ENCODE measurements at regions not wholly inside any gene's neighbourhood (a gene's known extent, or its start where the extent isn't known, plus 50 kb on each side); places are given as distances from the start of the nearest gene placed in this dataset.

DNA sequence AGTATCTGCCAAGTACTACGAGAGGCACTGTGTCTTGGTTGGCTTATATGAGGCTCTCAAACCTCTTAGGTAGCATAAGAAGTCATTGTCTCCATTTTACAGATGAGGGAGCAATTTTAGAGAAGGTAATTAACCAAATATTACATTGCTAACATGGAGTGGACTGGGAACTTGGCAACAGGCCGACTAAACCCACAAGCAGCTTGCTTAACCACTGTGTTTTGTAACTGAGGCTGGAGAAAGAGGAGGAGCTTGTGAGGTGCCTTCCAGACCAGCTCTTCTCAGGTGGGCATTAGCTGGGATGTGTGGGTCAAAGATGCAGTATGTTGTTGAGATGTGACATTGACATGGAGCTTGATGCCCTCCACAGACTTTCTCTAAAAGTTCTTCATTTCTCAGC is 835.6 kb upstream of the RBFOX1 start:
- Histone ChIP-seq H3K9me3 (ENCODE audit: low read length) (no peaks in the 10 kb centered on the region), H4K20me1 (ENCODE audit: insufficient read depth, low read length) (no peaks in the 10 kb centered on the region), H2AFZ (ENCODE audit: low read length) (no peak overlapping the region), H3K4me3 (ENCODE audit: low read depth, low read length, poor library complexity, severe bottlenecking) (no peak overlapping the region), H3K36me3 (ENCODE audit: insufficient read depth, low read length) (no peaks in the 10 kb centered on the region), H3K4me2 (ENCODE audit: low read length) (no peak overlapping the region), H3K27ac (ENCODE audit: low read depth, low read length, poor library complexity, severe bottlenecking) (no peak overlapping the region), H3K9me2 (ENCODE audit: insufficient read depth, low read length) (no peaks in the 10 kb centered on the region), H3K79me2 (ENCODE audit: insufficient read depth, low read depth, low read length) (no peaks in the 10 kb centered on the region), H3K4me1 (ENCODE audit: insufficient read depth, low read length, poor library complexity, severe bottlenecking) (no peaks in the 10 kb centered on the region)
- TF ChIP-seq EZH2phosphoT487 (IDR thresholded peaks at IDR 0.05; ENCODE audit: borderline replicate concordance, low read depth, low read length) = no peak
- TF ChIP-seq, protein P1, sequence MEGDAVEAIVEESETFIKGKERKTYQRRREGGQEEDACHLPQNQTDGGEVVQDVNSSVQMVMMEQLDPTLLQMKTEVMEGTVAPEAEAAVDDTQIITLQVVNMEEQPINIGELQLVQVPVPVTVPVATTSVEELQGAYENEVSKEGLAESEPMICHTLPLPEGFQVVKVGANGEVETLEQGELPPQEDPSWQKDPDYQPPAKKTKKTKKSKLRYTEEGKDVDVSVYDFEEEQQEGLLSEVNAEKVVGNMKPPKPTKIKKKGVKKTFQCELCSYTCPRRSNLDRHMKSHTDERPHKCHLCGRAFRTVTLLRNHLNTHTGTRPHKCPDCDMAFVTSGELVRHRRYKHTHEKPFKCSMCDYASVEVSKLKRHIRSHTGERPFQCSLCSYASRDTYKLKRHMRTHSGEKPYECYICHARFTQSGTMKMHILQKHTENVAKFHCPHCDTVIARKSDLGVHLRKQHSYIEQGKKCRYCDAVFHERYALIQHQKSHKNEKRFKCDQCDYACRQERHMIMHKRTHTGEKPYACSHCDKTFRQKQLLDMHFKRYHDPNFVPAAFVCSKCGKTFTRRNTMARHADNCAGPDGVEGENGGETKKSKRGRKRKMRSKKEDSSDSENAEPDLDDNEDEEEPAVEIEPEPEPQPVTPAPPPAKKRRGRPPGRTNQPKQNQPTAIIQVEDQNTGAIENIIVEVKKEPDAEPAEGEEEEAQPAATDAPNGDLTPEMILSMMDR (conservative IDR thresholded peaks at IDR 0.05; ENCODE audit: low read length) = no peak
- no TSS peak for BruUV-seq (replicated peaks)
- POLR2A ChIA-PET = no interaction called here
- intact Hi-C loops (cut with micrococcal nuclease; ENCODE audit: unreplicated experiment) = no loop called here
- CTCF ChIA-PET (ENCODE audit: unreplicated experiment) = no interaction called here
- no peak for DNase-seq (ENCODE audit: low spot score)

GRCh38 chr16:6495486-6496210 is 837.0 kb upstream of the RBFOX1 start:
- intact Hi-C loops (cut with micrococcal nuclease; ENCODE audit: unreplicated experiment) = no loop called here
- no peak for DNase-seq (ENCODE audit: low spot score)
- CTCF ChIA-PET (ENCODE audit: unreplicated experiment) = no interaction called here
- H4K20me1 ChIP-seq (ENCODE audit: insufficient read depth, low read length) = no peaks in the 10 kb centered on the region
- BruUV-seq (replicated peaks) = no TSS peak
- H3K36me3 ChIP-seq (ENCODE audit: insufficient read depth, low read length) = no peaks in the 10 kb centered on the region
- no peak overlapping the region for H3K27ac ChIP-seq (ENCODE audit: low read depth, low read length, poor library complexity, severe bottlenecking)
- no peak overlapping the region for H3K4me2 ChIP-seq (ENCODE audit: low read length)
- TF ChIP-seq EZH2phosphoT487 (IDR thresholded peaks at IDR 0.05; ENCODE audit: borderline replicate concordance, low read depth, low read length) = no peak
- TF ChIP-seq, protein P1 (conservative IDR thresholded peaks at IDR 0.05; ENCODE audit: low read length) = no peak
- no peak overlapping the region for H2AFZ ChIP-seq (ENCODE audit: low read length)
- no peak overlapping the region for H3K4me3 ChIP-seq (ENCODE audit: low read depth, low read length, poor library complexity, severe bottlenecking)
- POLR2A ChIA-PET = interaction anchor here (0.6 kb wide), 1 partner anchor 801 kb away, joined by 3 read pairs; no protein-coding TSS in a partner anchor
- H3K79me2 ChIP-seq (ENCODE audit: insufficient read depth, low read depth, low read length) = no peaks in the 10 kb centered on the region
- H3K4me1 ChIP-seq (ENCODE audit: insufficient read depth, low read length, poor library complexity, severe bottlenecking) = no peaks in the 10 kb centered on the region
- no peaks in the 10 kb centered on the region for H3K9me2 ChIP-seq (ENCODE audit: insufficient read depth, low read length)
- H3K9me3 ChIP-seq (ENCODE audit: low read length) = no peaks in the 10 kb centered on the region

- intact Hi-C loops (cut with micrococcal nuclease; ENCODE audit: unreplicated experiment) = no loop called here
- ChIA-PET CTCF (ENCODE audit: unreplicated experiment) (no interaction called here), POLR2A (no interaction called here)
- BruUV-seq (replicated peaks) = no TSS peak
- DNase-seq (ENCODE audit: low spot score) = no peak
- no peaks in the 10 kb centered on the region for H3K4me1 ChIP-seq (ENCODE audit: insufficient read depth, low read length, poor library complexity, severe bottlenecking)
- H2AFZ ChIP-seq (ENCODE audit: low read length) = no peak overlapping the region
- TF ChIP-seq, protein P1 (conservative IDR thresholded peaks at IDR 0.05; ENCODE audit: low read length) = no peak
- no peak for TF ChIP-seq EZH2phosphoT487 (IDR thresholded peaks at IDR 0.05; ENCODE audit: borderline replicate concordance, low read depth, low read length)
- no peaks in the 10 kb centered on the region for H3K9me2 ChIP-seq (ENCODE audit: insufficient read depth, low read length)
- no peaks in the 10 kb centered on the region for H3K36me3 ChIP-seq (ENCODE audit: insufficient read depth, low read length)
- no peak overlapping the region for H3K4me2 ChIP-seq (ENCODE audit: low read length)
- no peak overlapping the region for H3K4me3 ChIP-seq (ENCODE audit: low read depth, low read length, poor library complexity, severe bottlenecking)
- H3K79me2 ChIP-seq (ENCODE audit: insufficient read depth, low read depth, low read length) = no peaks in the 10 kb centered on the region
- H3K27ac ChIP-seq (ENCODE audit: low read depth, low read length, poor library complexity, severe bottlenecking) = no peak overlapping the region
- H3K9me3 ChIP-seq (ENCODE audit: low read length) = no peaks in the 10 kb centered on the region
- no peaks in the 10 kb centered on the region for H4K20me1 ChIP-seq (ENCODE audit: insufficient read depth, low read length)
Measured at GRCh38 chr16:6494716-6495115, 837.9 kb upstream of the RBFOX1 start.
